Right atrium auricular region (tissue), 2 donors: ENCODE measurements at regions not wholly inside any gene's neighbourhood (a gene's known extent, or its start where the extent isn't known, plus 50 kb on each side); places are given as distances from the start of the nearest gene placed in this dataset.
A peak's percentile ranks its signal among the peaks of the same experiment; 100 is the strongest.

Experiments used
- DNase-seq: peaks from one replicate; pipeline ENCODE4 v3.0.0-alpha.2; 2019; ENCODE audit warnings: low spot score
- H3K27ac ChIP-seq, 2 donors: fragments of 200-600 bp; sonication (generic); 1 replicate in 1 of 2; 2 replicates in 1 of 2; pipeline ENCODE4 v1.5.1; 2016 to 2019
- H3K27me3 ChIP-seq, 2 donors: fragments of 200-600 bp; sonication (generic); one replicate each; pipeline versions ENCODE4 v1.5.1 to v1.6.0; 2017 to 2019
- H3K36me3 ChIP-seq: fragments of 200-600 bp; sonication (generic); one replicate; pipeline ENCODE4 v1.5.1; 2016
- H3K4me1 ChIP-seq, 2 donors: fragments of 200-600 bp; sonication (generic); one replicate each; pipeline versions ENCODE4 v1.5.1 to v1.6.0; 2017 to 2019
- H3K4me3 ChIP-seq, 2 donors: fragments of 200-600 bp; sonication (generic); 1 replicate in 1 of 2; 2 replicates in 1 of 2; pipeline ENCODE4 v1.5.1; 2017 to 2019; ENCODE audit warnings: mild to moderate bottlenecking in 1 of 2, moderate library complexity in 1 of 2
- H3K9me3 ChIP-seq, 2 donors: fragments of 200-600 bp; sonication (generic); one replicate each; pipeline ENCODE4 v1.5.1; 2019
- TF ChIP-seq, protein P1 (sequence below), 2 donors: fragments of 200-600 bp; sonication (generic); IDR thresholded peaks; one replicate each; pipeline ENCODE4 v1.5.1; 2019; ENCODE audit warnings: antibody characterized with exemption in 2 of 2

DNA sequence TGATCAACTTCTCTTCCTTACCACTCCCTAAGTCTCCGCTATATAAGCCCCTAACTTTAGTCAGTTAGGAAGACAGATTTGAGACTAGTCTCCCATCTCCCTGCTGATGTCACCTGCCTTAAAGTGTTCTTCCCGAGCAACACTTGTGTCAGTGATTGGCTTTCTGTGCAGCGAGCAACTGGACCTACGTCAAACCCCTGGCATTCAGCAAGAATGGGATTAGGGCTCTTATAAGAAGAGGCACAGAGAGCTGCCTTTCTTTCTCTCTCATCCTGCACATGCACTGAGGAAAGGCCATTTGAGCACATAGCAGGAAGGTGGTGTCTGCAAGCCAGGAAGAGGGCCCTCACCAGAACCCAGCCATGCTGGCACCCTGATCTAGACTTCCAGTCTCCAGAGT lies 116.6 kb upstream of the THY1 start:
- TF ChIP-seq, protein P1, sequence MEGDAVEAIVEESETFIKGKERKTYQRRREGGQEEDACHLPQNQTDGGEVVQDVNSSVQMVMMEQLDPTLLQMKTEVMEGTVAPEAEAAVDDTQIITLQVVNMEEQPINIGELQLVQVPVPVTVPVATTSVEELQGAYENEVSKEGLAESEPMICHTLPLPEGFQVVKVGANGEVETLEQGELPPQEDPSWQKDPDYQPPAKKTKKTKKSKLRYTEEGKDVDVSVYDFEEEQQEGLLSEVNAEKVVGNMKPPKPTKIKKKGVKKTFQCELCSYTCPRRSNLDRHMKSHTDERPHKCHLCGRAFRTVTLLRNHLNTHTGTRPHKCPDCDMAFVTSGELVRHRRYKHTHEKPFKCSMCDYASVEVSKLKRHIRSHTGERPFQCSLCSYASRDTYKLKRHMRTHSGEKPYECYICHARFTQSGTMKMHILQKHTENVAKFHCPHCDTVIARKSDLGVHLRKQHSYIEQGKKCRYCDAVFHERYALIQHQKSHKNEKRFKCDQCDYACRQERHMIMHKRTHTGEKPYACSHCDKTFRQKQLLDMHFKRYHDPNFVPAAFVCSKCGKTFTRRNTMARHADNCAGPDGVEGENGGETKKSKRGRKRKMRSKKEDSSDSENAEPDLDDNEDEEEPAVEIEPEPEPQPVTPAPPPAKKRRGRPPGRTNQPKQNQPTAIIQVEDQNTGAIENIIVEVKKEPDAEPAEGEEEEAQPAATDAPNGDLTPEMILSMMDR (IDR thresholded peaks at IDR 0.05) = no peak
- H3K27me3 ChIP-seq = no peaks in the 10 kb centered on the region
- H3K4me3 ChIP-seq = no peak overlapping the region
- no peaks in the 10 kb centered on the region for H3K9me3 ChIP-seq
- H3K36me3 ChIP-seq = no peaks in the 10 kb centered on the region
- H3K27ac ChIP-seq = no peak overlapping the region
- DNase-seq = no peak
- H3K4me1 ChIP-seq = no peaks in the 10 kb centered on the region

DNA sequence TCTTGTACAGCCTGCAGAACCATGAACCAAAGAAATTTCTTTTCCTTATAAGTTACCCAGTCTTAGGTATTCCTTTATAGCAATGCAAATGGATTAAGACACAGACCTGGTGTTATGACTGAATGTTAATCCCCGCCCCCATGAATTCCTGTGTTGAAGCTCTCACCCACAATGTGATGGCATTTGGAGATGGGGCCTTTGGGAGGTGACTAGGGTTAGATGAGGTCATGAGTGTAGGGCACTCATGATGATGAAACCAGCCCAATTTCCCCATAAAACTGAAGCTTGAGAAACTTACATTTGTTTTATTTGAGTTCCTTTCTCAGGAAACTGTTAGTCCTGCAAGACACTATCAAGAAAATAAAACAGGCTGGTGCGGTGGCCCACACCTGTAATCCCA lies 115.8 kb upstream of the THY1 start:
- Histone ChIP-seq H3K4me1 (no peaks in the 10 kb centered on the region), H3K4me3 (no peak overlapping the region), H3K27ac (no peak overlapping the region), H3K27me3 (no peaks in the 10 kb centered on the region), H3K9me3 (no peaks in the 10 kb centered on the region), H3K36me3 (no peaks in the 10 kb centered on the region)
- TF ChIP-seq, protein P1 (IDR thresholded peaks at IDR 0.05) = no peak
- DNase-seq = no peak

DNA sequence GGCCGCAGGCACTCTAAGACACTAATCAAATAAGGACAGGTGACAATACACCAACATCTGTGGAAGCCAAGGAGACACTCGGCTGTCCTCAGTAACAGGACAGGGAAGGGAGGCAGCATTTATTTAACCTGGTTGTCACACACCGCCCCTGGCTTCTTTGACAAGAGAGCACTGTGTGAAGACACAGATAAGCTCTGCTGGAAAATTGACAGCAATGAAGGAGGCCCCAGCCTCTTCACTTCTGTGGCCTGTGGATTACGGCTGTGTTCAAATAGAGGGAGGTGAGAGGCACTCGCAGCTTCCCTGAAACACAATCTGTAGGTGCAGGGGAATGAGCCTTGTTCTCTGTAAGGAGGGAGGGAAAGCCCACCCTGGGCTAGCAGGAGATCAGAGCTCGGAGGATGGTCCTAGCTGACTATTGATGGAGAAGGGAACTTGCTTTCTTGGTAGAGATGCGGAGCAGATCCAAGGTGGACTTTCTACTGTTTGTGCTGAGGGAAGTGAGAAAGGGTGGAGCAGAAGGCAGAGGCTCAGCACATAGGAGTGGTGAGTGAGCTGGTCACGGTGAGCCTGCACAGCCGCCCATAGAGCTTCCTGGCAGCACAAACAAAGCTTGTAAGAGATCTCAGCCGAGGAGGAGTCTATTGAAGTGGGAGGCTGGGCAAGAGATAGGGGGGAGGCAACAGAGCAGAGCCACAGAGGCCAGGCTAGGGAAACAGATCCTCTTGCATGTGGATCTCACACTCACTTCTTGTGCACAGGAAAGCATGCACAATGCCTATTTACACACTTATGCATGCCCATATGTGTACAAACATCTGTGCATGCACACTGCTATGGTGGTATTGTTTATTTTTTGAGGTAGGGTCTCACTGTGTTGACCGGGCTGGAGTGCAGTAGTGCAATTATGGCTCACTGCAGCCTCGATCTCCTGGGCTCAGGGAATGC lies 114.6 kb upstream of the THY1 start:
- no peaks in the 10 kb centered on the region for H3K4me1 ChIP-seq
- no peak overlapping the region for H3K4me3 ChIP-seq
- H3K27ac ChIP-seq = no peak overlapping the region
- TF ChIP-seq, protein P1 (IDR thresholded peaks at IDR 0.05) = no peak
- no peaks in the 10 kb centered on the region for H3K36me3 ChIP-seq
- H3K27me3 ChIP-seq = no peaks in the 10 kb centered on the region
- no peaks in the 10 kb centered on the region for H3K9me3 ChIP-seq
- no peak for DNase-seq

DNA sequence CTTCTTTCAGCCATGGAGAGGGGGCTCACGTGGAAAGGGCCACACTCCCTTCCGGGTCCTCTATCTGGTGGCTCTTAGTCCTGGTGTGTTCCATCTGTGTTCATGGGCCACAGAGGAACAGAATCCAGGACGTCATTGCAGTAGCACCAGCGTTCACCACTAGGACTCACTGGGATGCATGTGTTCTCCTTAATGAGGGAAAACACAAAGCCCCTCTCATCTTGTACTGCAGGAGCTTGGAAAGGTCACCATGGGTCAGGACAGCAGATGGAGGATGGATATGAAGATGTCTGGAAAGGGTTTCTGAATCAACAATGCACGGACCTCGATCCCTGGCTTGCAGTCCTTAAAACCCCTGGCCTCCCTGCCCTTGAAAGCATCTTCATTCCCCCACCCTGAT lies 113.8 kb upstream of the THY1 start:
- no peak for DNase-seq
- H3K4me1 ChIP-seq = no peaks in the 10 kb centered on the region
- H3K27me3 ChIP-seq = no peaks in the 10 kb centered on the region
- H3K9me3 ChIP-seq = no peaks in the 10 kb centered on the region
- H3K27ac ChIP-seq = no peak overlapping the region
- no peaks in the 10 kb centered on the region for H3K36me3 ChIP-seq
- H3K4me3 ChIP-seq = no peak overlapping the region
- TF ChIP-seq, protein P1 (IDR thresholded peaks at IDR 0.05) = no peak

DNA sequence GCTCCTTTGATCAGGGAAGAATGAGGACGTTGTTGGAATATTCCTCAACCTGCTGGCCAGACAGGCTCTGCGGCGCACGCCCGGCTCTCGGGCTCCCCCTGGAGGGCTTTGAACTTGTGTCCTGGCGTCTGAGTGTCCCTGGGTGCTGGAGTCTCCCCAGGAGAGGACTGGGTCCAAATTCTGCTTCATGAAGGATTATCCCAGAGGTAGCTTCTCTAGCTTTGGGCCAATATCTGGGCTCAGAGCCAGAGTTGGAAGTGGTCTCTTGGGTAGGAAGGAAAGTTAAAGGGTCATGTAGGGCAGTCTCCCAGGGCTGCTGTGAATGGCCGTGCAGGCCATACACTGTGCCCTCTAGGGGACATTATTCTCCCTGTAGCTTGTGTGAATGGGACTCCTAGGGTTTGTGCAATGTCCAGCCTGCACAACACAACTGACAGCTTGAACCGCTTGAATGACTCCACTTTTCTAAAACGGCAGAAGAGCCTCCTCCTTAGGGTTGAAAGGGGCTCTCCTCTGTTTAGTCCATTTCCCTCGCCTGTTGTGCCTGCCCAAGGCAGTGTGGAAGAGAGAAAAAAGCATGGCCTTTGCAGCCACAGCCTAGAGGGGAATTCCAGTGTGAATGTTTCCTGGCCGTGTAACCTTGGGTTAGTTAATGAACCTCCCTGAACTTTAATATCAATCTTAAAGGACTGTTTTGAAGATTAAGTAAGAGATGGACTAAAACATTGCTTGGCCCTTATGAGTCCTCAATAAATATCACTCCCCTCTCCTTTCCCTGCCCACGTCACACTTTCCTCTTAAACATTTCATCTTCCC lies 111.2 kb upstream of the THY1 start:
- Histone ChIP-seq H3K9me3 (no peaks in the 10 kb centered on the region), H3K27ac (no peak overlapping the region), H3K27me3 (no peaks in the 10 kb centered on the region), H3K4me1 (no peaks in the 10 kb centered on the region), H3K4me3 (no peak overlapping the region), H3K36me3 (no peaks in the 10 kb centered on the region)
- TF ChIP-seq, protein P1 (IDR thresholded peaks at IDR 0.05) = peak; percentile 71 to 86
- peak; percentile 76 for DNase-seq
